ENCODE measurements at regions not wholly inside any gene's neighbourhood (a gene's known extent, or its start where the extent isn't known, plus 50 kb on each side); places are given as distances from the start of the nearest gene placed in this dataset.

- no peak overlapping the region for H3K27ac ChIP-seq
- H3K4me3 ChIP-seq, result no peak overlapping the region
- H3K36me3 ChIP-seq, result no peaks in the 10 kb centered on the region
- DNase-seq (ENCODE audit: low spot score in 2 of 2), result no peak
- H3K27me3 ChIP-seq, result no peaks in the 10 kb centered on the region
- intact Hi-C loops (cut with DNase I), result no loop called here
- H3K9me3 ChIP-seq, result no peaks in the 10 kb centered on the region
- no peak for TF ChIP-seq CTCF (IDR thresholded peaks at IDR 0.05)
- H3K4me1 ChIP-seq, result no peaks in the 10 kb centered on the region
These were observed 65.1 kb upstream of the PZP start for GRCh38 chr12:9273276-9273675.

GRCh38 chr12:9271875-9272274 is 63.7 kb upstream of the PZP start:
- no peak for DNase-seq (ENCODE audit: low spot score in 2 of 2)
- intact Hi-C loops (cut with DNase I), result no loop called here
- H3K27me3 ChIP-seq, result no peaks in the 10 kb centered on the region
- no peaks in the 10 kb centered on the region for H3K4me1 ChIP-seq
- no peaks in the 10 kb centered on the region for H3K36me3 ChIP-seq
- no peak overlapping the region for H3K27ac ChIP-seq
- H3K9me3 ChIP-seq, result no peaks in the 10 kb centered on the region
- H3K4me3 ChIP-seq, result no peak overlapping the region
- no peak for TF ChIP-seq CTCF (IDR thresholded peaks at IDR 0.05)

- intact Hi-C loops (cut with DNase I), result no loop called here
These were observed 56.4 kb upstream of the PZP start for GRCh38 chr12:9264546-9264945.

DNA sequence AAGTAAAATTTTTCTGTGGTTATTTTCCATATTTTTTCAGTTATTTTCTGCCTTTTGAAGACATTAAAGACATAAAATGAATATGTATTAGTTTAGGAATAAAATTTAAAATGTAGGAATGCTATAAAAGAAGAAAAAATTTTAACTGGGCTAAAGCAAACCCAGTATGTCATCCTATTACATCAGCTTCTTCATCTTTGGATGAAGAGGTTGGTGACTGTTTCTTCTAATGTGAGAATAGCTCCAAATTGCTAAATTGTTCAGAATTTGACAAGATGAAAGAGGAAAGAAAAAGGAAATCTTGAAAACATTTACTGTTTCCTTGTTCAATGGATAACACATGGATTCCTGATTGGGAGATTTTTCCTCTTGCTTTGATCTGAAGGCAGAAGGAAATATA is 52.7 kb upstream of the PZP start:
- no peak for TF ChIP-seq CTCF (IDR thresholded peaks at IDR 0.05)
- Histone ChIP-seq H3K4me1 (no peaks in the 10 kb centered on the region), H3K4me3 (no peak overlapping the region), H3K27me3 (no peaks in the 10 kb centered on the region), H3K9me3 (no peaks in the 10 kb centered on the region), H3K36me3 (no peaks in the 10 kb centered on the region), H3K27ac (no peak overlapping the region)
- DNase-seq (ENCODE audit: low spot score in 2 of 2), result no peak
- intact Hi-C loops (cut with DNase I), result no loop called here

More at GRCh38 chr12:9264546-9264945, 56.4 kb upstream of the PZP start:
- no peaks in the 10 kb centered on the region for H3K36me3 ChIP-seq
- H3K4me1 ChIP-seq, result no peaks in the 10 kb centered on the region
- DNase-seq (ENCODE audit: low spot score in 2 of 2), result no peak
- H3K27me3 ChIP-seq, result no peaks in the 10 kb centered on the region
- H3K9me3 ChIP-seq, result no peaks in the 10 kb centered on the region
- no peak overlapping the region for H3K4me3 ChIP-seq
- no peak overlapping the region for H3K27ac ChIP-seq
- no peak for TF ChIP-seq CTCF (IDR thresholded peaks at IDR 0.05)

DNA sequence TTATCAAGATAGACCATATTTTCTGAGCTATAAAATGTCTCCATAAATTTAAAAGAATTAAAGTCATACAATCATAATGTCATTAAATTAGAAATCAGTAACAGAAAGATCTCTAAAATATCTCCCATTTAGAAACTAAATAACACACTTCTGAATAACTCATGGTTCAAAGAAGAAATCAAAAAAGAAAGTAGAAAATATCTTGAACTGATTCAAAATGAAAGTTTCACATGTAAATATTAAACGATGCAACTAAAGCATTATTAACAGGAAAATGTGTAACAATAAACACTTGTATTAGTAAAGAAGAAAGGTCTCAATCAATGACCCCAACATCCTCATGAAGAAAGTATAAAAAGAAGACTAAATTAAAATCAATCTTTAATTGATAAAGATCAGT is 50.5 kb upstream of the PZP start:
- intact Hi-C loops (cut with DNase I), result no loop called here
- H3K36me3 ChIP-seq, result no peaks in the 10 kb centered on the region
- no peak overlapping the region for H3K4me3 ChIP-seq
- H3K27me3 ChIP-seq, result no peaks in the 10 kb centered on the region
- no peaks in the 10 kb centered on the region for H3K4me1 ChIP-seq
- TF ChIP-seq CTCF (IDR thresholded peaks at IDR 0.05), result no peak
- DNase-seq (ENCODE audit: low spot score in 2 of 2), result no peak
- H3K9me3 ChIP-seq, result no peaks in the 10 kb centered on the region
- no peak overlapping the region for H3K27ac ChIP-seq
